SK-N-SH treated with all-trans-retinoic acid at 6 μM for 48 hours (cell line): ENCODE measurements at regions not wholly inside any gene's neighbourhood (a gene's known extent, or its start where the extent isn't known, plus 50 kb on each side); places are given as distances from the start of the nearest gene placed in this dataset.

Experiments used
- ARNTL ChIP-seq: fragments of 450-650 bp; formaldehyde crosslinking; IDR thresholded peaks from 2 replicates; pipeline ENCODE4 v1.5.0; 2020; ENCODE audit warnings: low read depth, mild to moderate bottlenecking, moderate library complexity, borderline replicate concordance
- OSR1 ChIP-seq: fragments of 250-450 bp; sonication (Bioruptor Pico); IDR thresholded peaks from 2 replicates; pipeline ENCODE4 v1.8.0; 2022; ENCODE audit warnings: moderate library complexity, mild to moderate bottlenecking, inconsistent platforms
- PPARA ChIP-seq: fragments of 250-450 bp; sonication (Bioruptor Pico); IDR thresholded peaks from 2 replicates; pipeline ENCODE4 v1.5.0; 2020; ENCODE audit warnings: mild to moderate bottlenecking, borderline replicate concordance
- TF ChIP-seq, protein P1 (sequence below): fragments of 250-450 bp; sonication (Bioruptor Pico); IDR thresholded peaks from 2 replicates; pipeline ENCODE4 v1.5.1; 2021; ENCODE audit warnings: mild to moderate bottlenecking, moderate library complexity
- TF ChIP-seq, protein P2 (sequence below): fragments of 250-450 bp; sonication (Bioruptor Pico); IDR thresholded peaks from 2 replicates; pipeline ENCODE4 v1.5.1; 2020; ENCODE audit warnings: low read depth, mild to moderate bottlenecking, moderate library complexity
- TF ChIP-seq, protein P3 (sequence below): fragments of 250-450 bp; sonication (Bioruptor Pico); IDR thresholded peaks from 2 replicates; pipeline ENCODE4 v1.5.0; 2020; ENCODE audit warnings: mild to moderate bottlenecking, moderate library complexity

DNA sequence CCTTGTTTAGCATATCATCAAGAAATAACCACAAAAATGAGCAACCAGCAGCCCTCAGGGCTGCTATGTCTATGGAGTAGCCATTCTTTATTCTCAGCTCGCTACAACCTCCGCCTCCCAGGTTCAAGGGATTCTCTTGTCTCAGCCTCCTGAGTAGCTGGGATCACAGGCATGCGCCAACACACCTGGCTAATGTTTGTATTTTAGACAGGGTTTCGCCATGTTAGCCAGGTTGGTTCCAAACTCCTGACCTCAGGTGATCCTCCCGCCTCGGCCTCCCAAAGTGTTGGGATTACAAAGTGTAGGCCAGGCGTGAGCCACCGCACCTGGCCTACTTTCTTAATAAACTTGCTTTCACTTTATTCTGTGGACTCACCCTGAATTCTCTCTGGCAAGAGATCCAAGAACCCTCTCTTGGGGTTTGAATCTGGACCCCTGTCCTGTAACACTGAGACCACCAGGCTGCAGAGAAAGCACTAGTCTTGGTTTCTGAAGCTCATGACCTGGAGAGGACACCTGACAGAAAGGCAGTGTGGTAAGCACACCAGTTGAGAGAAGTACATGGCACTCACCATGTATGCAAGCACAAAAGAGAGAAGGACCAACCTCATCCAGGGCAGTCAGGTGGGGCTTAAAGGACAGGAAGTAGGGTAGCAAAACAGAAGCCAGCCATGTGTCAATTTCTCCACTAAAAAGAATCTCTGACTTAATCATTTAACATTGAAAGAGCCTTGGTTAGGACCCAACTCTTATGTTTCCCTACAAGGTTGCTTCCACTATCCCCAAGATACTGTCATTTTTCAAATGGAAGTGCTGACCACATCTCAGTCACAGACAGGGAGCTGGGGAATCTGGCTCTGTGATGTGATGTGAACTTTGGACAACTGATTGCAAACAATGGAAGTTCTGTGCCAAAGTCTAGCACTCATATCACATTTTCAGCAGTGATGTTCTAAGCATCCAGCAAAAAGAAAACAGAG, 97.4 kb upstream of the DST start:
- TF ChIP-seq, protein P1, sequence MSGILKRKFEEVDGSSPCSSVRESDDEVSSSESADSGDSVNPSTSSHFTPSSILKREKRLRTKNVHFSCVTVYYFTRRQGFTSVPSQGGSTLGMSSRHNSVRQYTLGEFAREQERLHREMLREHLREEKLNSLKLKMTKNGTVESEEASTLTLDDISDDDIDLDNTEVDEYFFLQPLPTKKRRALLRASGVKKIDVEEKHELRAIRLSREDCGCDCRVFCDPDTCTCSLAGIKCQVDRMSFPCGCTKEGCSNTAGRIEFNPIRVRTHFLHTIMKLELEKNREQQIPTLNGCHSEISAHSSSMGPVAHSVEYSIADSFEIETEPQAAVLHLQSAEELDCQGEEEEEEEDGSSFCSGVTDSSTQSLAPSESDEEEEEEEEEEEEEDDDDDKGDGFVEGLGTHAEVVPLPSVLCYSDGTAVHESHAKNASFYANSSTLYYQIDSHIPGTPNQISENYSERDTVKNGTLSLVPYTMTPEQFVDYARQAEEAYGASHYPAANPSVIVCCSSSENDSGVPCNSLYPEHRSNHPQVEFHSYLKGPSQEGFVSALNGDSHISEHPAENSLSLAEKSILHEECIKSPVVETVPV = no peak
- TF ChIP-seq, protein P2, sequence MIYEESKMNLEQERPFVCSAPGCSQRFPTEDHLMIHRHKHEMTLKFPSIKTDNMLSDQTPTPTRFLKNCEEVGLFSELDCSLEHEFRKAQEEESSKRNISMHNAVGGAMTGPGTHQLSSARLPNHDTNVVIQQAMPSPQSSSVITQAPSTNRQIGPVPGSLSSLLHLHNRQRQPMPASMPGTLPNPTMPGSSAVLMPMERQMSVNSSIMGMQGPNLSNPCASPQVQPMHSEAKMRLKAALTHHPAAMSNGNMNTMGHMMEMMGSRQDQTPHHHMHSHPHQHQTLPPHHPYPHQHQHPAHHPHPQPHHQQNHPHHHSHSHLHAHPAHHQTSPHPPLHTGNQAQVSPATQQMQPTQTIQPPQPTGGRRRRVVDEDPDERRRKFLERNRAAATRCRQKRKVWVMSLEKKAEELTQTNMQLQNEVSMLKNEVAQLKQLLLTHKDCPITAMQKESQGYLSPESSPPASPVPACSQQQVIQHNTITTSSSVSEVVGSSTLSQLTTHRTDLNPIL = no peak
- TF ChIP-seq PPARA (CRISPR knock-in tag) (no peak), OSR1 (no peak), ARNTL (CRISPR knock-in tag) (no peak)
- TF ChIP-seq, protein P3, sequence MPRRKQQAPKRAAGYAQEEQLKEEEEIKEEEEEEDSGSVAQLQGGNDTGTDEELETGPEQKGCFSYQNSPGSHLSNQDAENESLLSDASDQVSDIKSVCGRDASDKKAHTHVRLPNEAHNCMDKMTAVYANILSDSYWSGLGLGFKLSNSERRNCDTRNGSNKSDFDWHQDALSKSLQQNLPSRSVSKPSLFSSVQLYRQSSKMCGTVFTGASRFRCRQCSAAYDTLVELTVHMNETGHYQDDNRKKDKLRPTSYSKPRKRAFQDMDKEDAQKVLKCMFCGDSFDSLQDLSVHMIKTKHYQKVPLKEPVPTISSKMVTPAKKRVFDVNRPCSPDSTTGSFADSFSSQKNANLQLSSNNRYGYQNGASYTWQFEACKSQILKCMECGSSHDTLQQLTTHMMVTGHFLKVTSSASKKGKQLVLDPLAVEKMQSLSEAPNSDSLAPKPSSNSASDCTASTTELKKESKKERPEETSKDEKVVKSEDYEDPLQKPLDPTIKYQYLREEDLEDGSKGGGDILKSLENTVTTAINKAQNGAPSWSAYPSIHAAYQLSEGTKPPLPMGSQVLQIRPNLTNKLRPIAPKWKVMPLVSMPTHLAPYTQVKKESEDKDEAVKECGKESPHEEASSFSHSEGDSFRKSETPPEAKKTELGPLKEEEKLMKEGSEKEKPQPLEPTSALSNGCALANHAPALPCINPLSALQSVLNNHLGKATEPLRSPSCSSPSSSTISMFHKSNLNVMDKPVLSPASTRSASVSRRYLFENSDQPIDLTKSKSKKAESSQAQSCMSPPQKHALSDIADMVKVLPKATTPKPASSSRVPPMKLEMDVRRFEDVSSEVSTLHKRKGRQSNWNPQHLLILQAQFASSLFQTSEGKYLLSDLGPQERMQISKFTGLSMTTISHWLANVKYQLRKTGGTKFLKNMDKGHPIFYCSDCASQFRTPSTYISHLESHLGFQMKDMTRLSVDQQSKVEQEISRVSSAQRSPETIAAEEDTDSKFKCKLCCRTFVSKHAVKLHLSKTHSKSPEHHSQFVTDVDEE (CRISPR knock-in tag) = no peak
